ENCODE measurements at regions not wholly inside any gene's neighbourhood (a gene's known extent, or its start where the extent isn't known, plus 50 kb on each side); places are given as distances from the start of the nearest gene placed in this dataset.
"Not testable (repeated sequence)": the region's sequence is repeated elsewhere in the genome, so short reads cannot be mapped to it uniquely, and the experiment has no call there.

DNA sequence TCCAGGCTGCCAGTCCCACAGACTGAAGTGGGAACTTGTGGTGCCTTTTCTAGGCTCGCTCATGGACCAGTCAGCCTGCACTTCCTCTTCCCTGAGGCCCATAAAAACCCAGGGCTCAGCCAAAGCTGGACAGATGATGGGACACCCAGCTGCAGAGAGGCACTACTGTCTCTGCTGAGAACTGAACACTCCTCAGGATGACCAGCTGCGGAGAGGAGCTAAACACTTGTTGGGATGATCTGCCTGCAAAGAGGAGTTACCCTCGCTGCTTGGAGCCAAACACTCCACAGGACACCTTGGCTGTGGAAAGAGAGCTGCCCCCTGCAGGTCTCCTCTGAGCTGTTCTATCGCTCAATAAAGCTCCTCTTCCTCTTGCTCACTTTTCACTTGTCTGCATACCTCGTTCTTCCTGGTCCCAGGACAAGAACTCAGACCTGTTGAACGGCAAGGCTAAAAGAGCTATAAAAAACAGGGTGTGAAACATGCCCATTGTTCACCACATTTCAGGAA, 465.5 kb downstream of the GUCY1A2 start:
- TF ChIP-seq, protein P1, sequence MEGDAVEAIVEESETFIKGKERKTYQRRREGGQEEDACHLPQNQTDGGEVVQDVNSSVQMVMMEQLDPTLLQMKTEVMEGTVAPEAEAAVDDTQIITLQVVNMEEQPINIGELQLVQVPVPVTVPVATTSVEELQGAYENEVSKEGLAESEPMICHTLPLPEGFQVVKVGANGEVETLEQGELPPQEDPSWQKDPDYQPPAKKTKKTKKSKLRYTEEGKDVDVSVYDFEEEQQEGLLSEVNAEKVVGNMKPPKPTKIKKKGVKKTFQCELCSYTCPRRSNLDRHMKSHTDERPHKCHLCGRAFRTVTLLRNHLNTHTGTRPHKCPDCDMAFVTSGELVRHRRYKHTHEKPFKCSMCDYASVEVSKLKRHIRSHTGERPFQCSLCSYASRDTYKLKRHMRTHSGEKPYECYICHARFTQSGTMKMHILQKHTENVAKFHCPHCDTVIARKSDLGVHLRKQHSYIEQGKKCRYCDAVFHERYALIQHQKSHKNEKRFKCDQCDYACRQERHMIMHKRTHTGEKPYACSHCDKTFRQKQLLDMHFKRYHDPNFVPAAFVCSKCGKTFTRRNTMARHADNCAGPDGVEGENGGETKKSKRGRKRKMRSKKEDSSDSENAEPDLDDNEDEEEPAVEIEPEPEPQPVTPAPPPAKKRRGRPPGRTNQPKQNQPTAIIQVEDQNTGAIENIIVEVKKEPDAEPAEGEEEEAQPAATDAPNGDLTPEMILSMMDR (IDR thresholded peaks at IDR 0.05; ENCODE audit: low read depth, low read length): no peak
- no peak for DNase-seq (ENCODE audit: extremely low read depth, low read depth)

DNA sequence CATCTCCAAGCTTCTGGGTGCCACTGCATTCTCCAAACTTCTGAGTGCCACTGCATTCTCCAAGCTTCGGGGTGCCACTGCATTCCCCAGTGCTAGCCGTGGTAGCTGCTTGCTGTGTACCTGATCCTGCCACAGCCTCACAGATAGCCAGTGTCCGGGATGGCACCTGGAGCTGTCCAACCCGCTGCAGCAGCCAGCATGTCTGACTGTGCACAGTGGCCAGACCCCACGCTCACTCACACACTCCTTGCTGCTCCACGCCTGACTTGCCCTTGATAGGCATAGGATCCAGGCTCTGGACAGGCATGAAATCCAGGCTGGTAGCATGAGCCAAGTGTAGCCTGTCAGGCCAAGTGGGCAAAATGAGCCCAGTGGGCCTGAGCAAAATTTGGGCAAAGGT, 465.0 kb downstream of the GUCY1A2 start:
- TF ChIP-seq, protein P1 (IDR thresholded peaks at IDR 0.05; ENCODE audit: low read depth, low read length): no peak
- DNase-seq (ENCODE audit: extremely low read depth, low read depth): no peak

DNA sequence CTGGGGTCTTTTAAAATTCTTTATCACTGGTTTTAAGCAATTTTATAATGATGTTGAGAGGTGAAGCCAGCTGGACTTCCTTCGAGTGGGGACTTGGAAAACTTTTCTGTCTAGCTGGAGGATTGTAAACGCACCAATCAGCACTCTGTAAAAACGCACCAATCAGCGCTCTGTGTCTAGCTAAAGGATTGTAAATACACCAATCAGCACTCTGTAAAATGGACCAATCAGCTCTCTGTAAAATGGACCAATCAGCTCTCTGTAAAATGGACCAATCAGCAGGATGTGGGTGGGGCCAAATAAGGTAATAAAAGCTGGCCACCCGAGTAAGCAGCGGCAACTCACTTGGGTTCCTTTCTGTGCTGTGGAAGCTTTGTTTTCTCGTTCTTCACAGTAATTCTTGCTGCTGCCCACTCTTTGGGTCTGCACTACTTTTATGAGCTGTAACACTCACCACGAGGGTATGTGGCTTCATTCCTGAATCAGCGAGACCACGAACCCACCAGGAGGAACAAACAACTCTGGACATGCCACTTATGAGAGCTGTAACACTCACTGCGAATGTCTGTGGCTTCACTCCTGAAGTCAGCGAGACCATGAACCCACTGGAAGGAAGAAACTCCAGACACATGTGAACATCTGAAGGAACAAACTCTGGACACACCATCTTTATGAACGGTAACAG, 462.6 kb downstream of the GUCY1A2 start:
- DNase-seq (ENCODE audit: extremely low read depth, low read depth): not testable (repeated sequence)

DNA sequence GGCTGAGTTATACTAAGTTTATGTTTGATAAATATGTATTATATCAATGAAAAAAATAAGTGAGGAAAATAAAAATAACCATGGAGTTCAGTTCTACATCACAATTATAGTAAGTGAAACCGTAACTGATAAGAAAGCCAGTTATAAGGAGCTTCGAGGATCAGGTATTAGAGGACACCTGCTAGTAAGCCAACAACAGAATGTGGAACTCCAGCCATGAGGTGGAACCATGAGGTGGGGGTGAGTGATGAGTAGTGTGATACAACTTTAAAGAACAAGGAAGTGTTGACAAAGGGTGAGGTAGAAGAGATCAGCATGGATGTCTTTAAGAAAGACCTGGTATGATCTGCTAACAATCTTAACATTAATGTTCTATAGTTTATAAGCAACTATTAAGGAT, 452.9 kb downstream of the GUCY1A2 start:
- TF ChIP-seq, protein P1 (IDR thresholded peaks at IDR 0.05; ENCODE audit: low read depth, low read length): no peak
- no peak for DNase-seq (ENCODE audit: extremely low read depth, low read depth)

DNA sequence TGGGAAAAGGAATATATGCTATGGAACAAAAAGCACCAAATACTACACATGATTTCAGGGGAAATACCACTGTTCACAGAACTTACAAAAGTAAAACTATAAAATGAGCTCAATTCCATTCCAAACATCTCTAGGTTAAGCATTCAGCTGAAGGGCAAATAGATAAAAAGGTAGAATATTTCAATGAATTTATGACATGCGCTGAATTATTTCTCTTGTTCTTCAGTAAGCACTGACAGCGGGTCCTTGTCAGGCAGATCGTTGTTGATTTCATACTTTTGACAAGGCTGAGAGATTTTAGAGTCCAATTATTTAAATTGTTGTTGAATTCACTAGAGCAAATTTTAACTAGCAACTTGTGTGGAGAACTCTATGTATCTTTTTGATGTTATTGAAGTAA, 449.6 kb downstream of the GUCY1A2 start:
- no peak for DNase-seq (ENCODE audit: extremely low read depth, low read depth)
- TF ChIP-seq, protein P1 (IDR thresholded peaks at IDR 0.05; ENCODE audit: low read depth, low read length): no peak

DNA sequence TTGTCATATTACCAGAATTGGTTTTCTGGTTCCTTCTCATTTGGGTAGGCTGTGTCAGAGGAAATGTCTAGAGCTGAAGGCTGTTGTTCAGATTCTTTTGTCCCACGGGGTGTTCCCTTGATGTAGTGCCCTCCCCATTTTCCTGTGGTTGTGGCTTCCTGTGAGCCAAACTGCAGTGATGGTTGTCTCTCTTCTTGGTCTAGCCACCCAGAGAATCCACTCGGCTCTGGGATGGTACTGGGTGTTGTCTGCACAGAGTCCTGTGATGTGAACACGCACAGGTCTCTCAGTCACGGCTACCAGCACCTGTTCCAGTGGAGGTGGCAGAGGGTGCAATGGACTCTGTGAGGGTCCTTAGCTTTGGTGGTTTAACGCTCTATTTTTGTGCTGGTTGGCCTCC, 440.9 kb downstream of the GUCY1A2 start:
- not testable (repeated sequence) for DNase-seq (ENCODE audit: extremely low read depth, low read depth)

DNA sequence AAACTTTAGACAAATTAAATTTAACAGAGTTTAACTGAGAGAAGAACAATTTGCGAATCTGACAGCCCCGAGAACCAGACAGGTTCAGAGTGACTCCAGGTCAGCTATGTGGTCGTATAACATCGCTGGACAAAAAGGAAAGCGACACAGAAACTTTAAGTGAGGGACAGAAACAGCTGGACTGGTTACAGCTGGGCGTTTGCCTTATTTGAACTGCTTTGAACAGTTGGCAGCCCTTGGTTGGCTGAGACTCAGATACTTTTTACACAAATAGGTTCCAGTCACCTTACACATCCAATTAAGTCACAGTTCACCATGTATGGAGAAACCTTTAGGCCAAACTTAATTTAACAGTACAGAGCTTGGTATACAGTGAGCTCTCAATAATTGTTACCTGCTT, 436.9 kb downstream of the GUCY1A2 start:
- DNase-seq (ENCODE audit: extremely low read depth, low read depth): no peak
- TF ChIP-seq, protein P1 (IDR thresholded peaks at IDR 0.05; ENCODE audit: low read depth, low read length): no peak

DNA sequence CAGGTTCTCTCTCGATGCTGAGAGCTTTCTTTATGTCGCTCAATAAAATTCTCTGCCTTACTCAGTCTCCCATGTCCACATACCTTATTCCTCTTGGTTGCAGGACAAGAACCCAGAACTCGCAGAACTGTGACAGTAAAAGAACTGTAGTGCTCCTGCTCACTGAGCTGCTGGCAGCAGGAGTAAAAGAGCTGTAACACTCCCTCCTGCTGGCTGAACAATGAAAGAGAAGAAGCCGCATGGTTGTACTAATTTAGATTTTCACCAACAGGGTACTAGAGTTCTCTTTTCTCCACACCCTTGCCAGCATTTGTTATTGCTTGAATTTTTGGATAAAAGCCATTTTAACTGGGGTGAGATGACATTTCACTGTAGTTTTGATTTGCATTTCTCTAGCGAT, 433.2 kb downstream of the GUCY1A2 start:
- DNase-seq (ENCODE audit: extremely low read depth, low read depth): peak; percentile 2
- TF ChIP-seq, protein P1 (IDR thresholded peaks at IDR 0.05; ENCODE audit: low read depth, low read length): peak; percentile 38
